Mucosa of stomach (tissue), 1 donor: ENCODE measurements at regions not wholly inside any gene's neighbourhood (a gene's known extent, or its start where the extent isn't known, plus 50 kb on each side); places are given as distances from the start of the nearest gene placed in this dataset.

Experiments used
- H3K27me3 ChIP-seq: one replicate; pipeline ENCODE4 v1.7.0; 2013; ENCODE audit warnings: mild to moderate bottlenecking, low read length; ENCODE audit not compliant: control insufficient read depth, insufficient read depth
- H3K36me3 ChIP-seq: one replicate; pipeline ENCODE4 v1.7.0; 2013; ENCODE audit warnings: low read length; ENCODE audit not compliant: control insufficient read depth, insufficient read depth
- H3K4me1 ChIP-seq: one replicate; pipeline ENCODE4 v1.7.0; 2013; ENCODE audit warnings: mild to moderate bottlenecking, low read length; ENCODE audit not compliant: control insufficient read depth, insufficient read depth
- H3K4me3 ChIP-seq: one replicate; pipeline ENCODE4 v1.7.0; 2013; ENCODE audit warnings: low read length
- H3K9ac ChIP-seq: one replicate; pipeline ENCODE4 v1.7.0; 2013; ENCODE audit warnings: mild to moderate bottlenecking, low read length, moderate library complexity
- H3K9me3 ChIP-seq: one replicate; pipeline ENCODE4 v1.7.0; 2013; ENCODE audit warnings: mild to moderate bottlenecking, low read length, moderate library complexity; ENCODE audit not compliant: control insufficient read depth
- donor health status: Pancreatic carcinoma.

GRCh38 chr4:104878936-104879335 lies 267.7 kb upstream of the TET2 start:
- Histone ChIP-seq H3K9me3 (no peaks in the 10 kb centered on the region), H3K27me3 (no peaks in the 10 kb centered on the region), H3K4me1 (no peaks in the 10 kb centered on the region), H3K9ac (no peak overlapping the region), H3K36me3 (no peaks in the 10 kb centered on the region), H3K4me3 (no peak overlapping the region)

GRCh38 chr4:104879367-104879766 lies 267.3 kb upstream of the TET2 start:
- Histone ChIP-seq H3K4me1 (no peaks in the 10 kb centered on the region), H3K9me3 (no peaks in the 10 kb centered on the region), H3K9ac (no peak overlapping the region), H3K36me3 (no peaks in the 10 kb centered on the region), H3K4me3 (no peak overlapping the region), H3K27me3 (no peaks in the 10 kb centered on the region)

GRCh38 chr4:104879854-104880253 lies 266.8 kb upstream of the TET2 start:
- Histone ChIP-seq H3K9ac (no peak overlapping the region), H3K36me3 (no peaks in the 10 kb centered on the region)

GRCh38 chr4:104881136-104881886 lies 265.4 kb upstream of the TET2 start:
- Histone ChIP-seq H3K9ac (no peak overlapping the region), H3K4me3 (no peak overlapping the region), H3K36me3 (no peaks in the 10 kb centered on the region), H3K27me3 (no peaks in the 10 kb centered on the region), H3K9me3 (no peaks in the 10 kb centered on the region), H3K4me1 (no peaks in the 10 kb centered on the region)

More at GRCh38 chr4:104879854-104880253, 266.8 kb upstream of the TET2 start:
- Histone ChIP-seq H3K4me1 (no peaks in the 10 kb centered on the region), H3K27me3 (no peaks in the 10 kb centered on the region), H3K9me3 (no peaks in the 10 kb centered on the region), H3K4me3 (no peak overlapping the region)

- H3K9ac ChIP-seq, result no peak overlapping the region
- H3K4me3 ChIP-seq, result no peak overlapping the region
- H3K4me1 ChIP-seq, result no peaks in the 10 kb centered on the region
- no peaks in the 10 kb centered on the region for H3K27me3 ChIP-seq
- peaks cover 3% of the 10 kb centered on the region for H3K9me3 ChIP-seq
- H3K36me3 ChIP-seq, result no peaks in the 10 kb centered on the region
These were observed 255.9 kb upstream of the TET2 start for GRCh38 chr4:104890598-104891275.

GRCh38 chr4:104896660-104897645 lies 249.7 kb upstream of the TET2 start:
- no peaks in the 10 kb centered on the region for H3K36me3 ChIP-seq
- no peaks in the 10 kb centered on the region for H3K27me3 ChIP-seq
- H3K9ac ChIP-seq, result no peak overlapping the region
- H3K4me3 ChIP-seq, result no peak overlapping the region
- no peaks in the 10 kb centered on the region for H3K4me1 ChIP-seq
- H3K9me3 ChIP-seq, result peaks cover 3% of the 10 kb centered on the region

- H3K9ac ChIP-seq, result no peak overlapping the region
- H3K4me1 ChIP-seq, result no peaks in the 10 kb centered on the region
- no peaks in the 10 kb centered on the region for H3K36me3 ChIP-seq
- H3K9me3 ChIP-seq, result no peaks in the 10 kb centered on the region
- no peak overlapping the region for H3K4me3 ChIP-seq
- H3K27me3 ChIP-seq, result no peaks in the 10 kb centered on the region
These were observed 246.8 kb upstream of the TET2 start for GRCh38 chr4:104899863-104900262.

GRCh38 chr4:104901438-104901837 lies 245.2 kb upstream of the TET2 start:
- Histone ChIP-seq H3K27me3 (no peaks in the 10 kb centered on the region), H3K9ac (no peak overlapping the region), H3K9me3 (no peaks in the 10 kb centered on the region), H3K36me3 (no peaks in the 10 kb centered on the region), H3K4me3 (no peak overlapping the region), H3K4me1 (no peaks in the 10 kb centered on the region)

- no peaks in the 10 kb centered on the region for H3K9me3 ChIP-seq
- no peak overlapping the region for H3K4me3 ChIP-seq
- no peaks in the 10 kb centered on the region for H3K4me1 ChIP-seq
- H3K9ac ChIP-seq, result no peak overlapping the region
- H3K27me3 ChIP-seq, result no peaks in the 10 kb centered on the region
- no peaks in the 10 kb centered on the region for H3K36me3 ChIP-seq
These were observed 244.6 kb upstream of the TET2 start for GRCh38 chr4:104901961-104902605.

GRCh38 chr4:104905065-104905464 lies 241.6 kb upstream of the TET2 start:
- Histone ChIP-seq H3K36me3 (no peaks in the 10 kb centered on the region), H3K4me1 (no peaks in the 10 kb centered on the region), H3K27me3 (no peaks in the 10 kb centered on the region), H3K9ac (no peak overlapping the region), H3K4me3 (no peak overlapping the region), H3K9me3 (no peaks in the 10 kb centered on the region)

GRCh38 chr4:104905546-104905945 lies 241.1 kb upstream of the TET2 start:
- H3K9me3 ChIP-seq, result no peaks in the 10 kb centered on the region
- no peak overlapping the region for H3K9ac ChIP-seq
- no peaks in the 10 kb centered on the region for H3K27me3 ChIP-seq
- no peak overlapping the region for H3K4me3 ChIP-seq
- H3K4me1 ChIP-seq, result no peaks in the 10 kb centered on the region
- no peaks in the 10 kb centered on the region for H3K36me3 ChIP-seq
